Testis (tissue), 2 donors: ENCODE measurements at regions not wholly inside any gene's neighbourhood (a gene's known extent, or its start where the extent isn't known, plus 50 kb on each side); places are given as distances from the start of the nearest gene placed in this dataset.

ENCODE experiments used
- DNase-seq: peaks from one replicate; pipeline ENCODE4 v3.0.0-alpha.2; 2019
- H3K27ac ChIP-seq, 2 donors: fragments of 200-600 bp; sonication (generic); one replicate each; pipeline ENCODE4 v1.5.1; 2019
- H3K27me3 ChIP-seq: fragments of 200-600 bp; sonication (generic); one replicate; pipeline ENCODE4 v1.5.1; 2019
- H3K36me3 ChIP-seq: fragments of 200-600 bp; sonication (generic); one replicate; pipeline ENCODE4 v1.5.1; 2017; ENCODE audit warnings: low read depth; ENCODE audit errors: missing control alignments
- H3K4me1 ChIP-seq: fragments of 200-600 bp; sonication (generic); one replicate; pipeline ENCODE4 v1.5.1; 2019
- H3K4me3 ChIP-seq, 2 donors: fragments of 200-600 bp; sonication (generic); one replicate each; pipeline ENCODE4 v1.5.1; 2017 to 2019
- H3K9me3 ChIP-seq: fragments of 200-600 bp; sonication (generic); one replicate; pipeline ENCODE4 v1.5.1; 2017
- POLR2A ChIP-seq: fragments of 450-650 bp; IDR thresholded peaks from one replicate; pipeline ENCODE4 v1.6.1; 2017; ENCODE audit warnings: antibody characterized with exemption, mild to moderate bottlenecking, moderate library complexity
- WGBS, 2 donors: methylation state at CpG; one replicate each; pipeline ENCODE4 v1.1.5; 2018; 5-methylcytosine and 5-hydroxymethylcytosine counted together
- intact Hi-C: fragments of 100-400 bp; cut with DNase I; formaldehyde crosslinking; loops from one replicate; pipeline ENCODE4 v1.15.1; 2023; ENCODE audit warnings: low total_unique reads
- TF ChIP-seq, protein P1 (sequence below), 3 experiments: fragments of 450-650 bp in 2 of 3; fragments of 200-600 bp in 1 of 3; sonication (generic) in 1 of 3; IDR thresholded peaks; one replicate each; pipeline ENCODE4 v1.5.1; 2016 to 2019; ENCODE audit warnings: antibody characterized with exemption in 3 of 3, mild to moderate bottlenecking in 2 of 3, moderate library complexity in 1 of 3

DNA sequence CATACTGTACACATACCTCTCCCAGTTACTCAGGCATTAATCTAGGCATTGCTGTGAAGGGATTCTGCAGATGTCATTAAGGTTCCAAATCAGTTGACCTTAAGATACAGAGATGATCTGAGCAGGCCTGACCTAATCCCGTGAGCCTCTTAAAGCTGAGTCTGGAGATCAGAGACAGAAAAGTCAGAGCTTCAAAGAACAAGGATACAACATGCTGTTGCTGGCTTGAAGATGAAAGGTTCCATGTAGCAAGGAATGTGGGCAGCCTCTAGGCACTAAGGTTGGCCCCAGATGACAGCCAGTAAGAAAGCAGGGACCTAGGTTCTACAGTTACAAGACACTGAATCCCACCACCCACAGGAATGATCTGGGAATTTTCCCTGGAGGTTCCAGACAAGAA is 81.1 kb downstream of the MAP1LC3B2 start:
- DNase-seq = no peak
- intact Hi-C loops = no loop called here
- Histone ChIP-seq H3K36me3 (no peaks in the 10 kb centered on the region), H3K27ac (no peak overlapping the region), H3K4me3 (no peak overlapping the region), H3K27me3 (no peaks in the 10 kb centered on the region), H3K4me1 (peaks cover 2% of the 10 kb centered on the region), H3K9me3 (no peaks in the 10 kb centered on the region)
- TF ChIP-seq, protein P1, sequence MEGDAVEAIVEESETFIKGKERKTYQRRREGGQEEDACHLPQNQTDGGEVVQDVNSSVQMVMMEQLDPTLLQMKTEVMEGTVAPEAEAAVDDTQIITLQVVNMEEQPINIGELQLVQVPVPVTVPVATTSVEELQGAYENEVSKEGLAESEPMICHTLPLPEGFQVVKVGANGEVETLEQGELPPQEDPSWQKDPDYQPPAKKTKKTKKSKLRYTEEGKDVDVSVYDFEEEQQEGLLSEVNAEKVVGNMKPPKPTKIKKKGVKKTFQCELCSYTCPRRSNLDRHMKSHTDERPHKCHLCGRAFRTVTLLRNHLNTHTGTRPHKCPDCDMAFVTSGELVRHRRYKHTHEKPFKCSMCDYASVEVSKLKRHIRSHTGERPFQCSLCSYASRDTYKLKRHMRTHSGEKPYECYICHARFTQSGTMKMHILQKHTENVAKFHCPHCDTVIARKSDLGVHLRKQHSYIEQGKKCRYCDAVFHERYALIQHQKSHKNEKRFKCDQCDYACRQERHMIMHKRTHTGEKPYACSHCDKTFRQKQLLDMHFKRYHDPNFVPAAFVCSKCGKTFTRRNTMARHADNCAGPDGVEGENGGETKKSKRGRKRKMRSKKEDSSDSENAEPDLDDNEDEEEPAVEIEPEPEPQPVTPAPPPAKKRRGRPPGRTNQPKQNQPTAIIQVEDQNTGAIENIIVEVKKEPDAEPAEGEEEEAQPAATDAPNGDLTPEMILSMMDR (IDR thresholded peaks at IDR 0.05) = no peak
- TF ChIP-seq POLR2A = no peak
- 74 to 80% methylated on average over 1 of the region's 1 CpG for WGBS, 2 donors

DNA sequence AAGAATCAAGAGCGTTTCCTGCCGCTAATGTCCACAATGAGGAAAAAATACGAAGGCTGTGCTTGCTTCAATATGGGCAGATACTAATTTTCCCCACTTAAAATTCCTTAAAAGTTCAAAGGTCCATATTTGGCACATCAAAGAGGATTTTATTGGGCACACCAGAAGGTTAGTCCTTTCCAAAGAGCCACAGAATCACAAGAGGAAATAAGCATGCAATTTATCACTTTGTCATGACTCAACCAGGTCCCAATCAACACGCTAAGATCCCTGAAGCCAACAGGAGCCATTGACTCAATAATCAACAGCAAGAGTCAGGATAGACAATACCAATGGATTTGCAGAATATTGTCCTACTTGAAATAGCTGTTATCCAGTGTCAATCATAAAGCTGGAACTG is 80.6 kb downstream of the MAP1LC3B2 start:
- WGBS, 2 donors = 79 to 82% methylated on average over 4 of the region's 4 CpGs
- Histone ChIP-seq H3K9me3 (no peaks in the 10 kb centered on the region), H3K4me3 (no peak overlapping the region), H3K27ac (no peak overlapping the region), H3K36me3 (no peaks in the 10 kb centered on the region), H3K4me1 (peaks cover 2% of the 10 kb centered on the region), H3K27me3 (no peaks in the 10 kb centered on the region)
- no peak for TF ChIP-seq POLR2A
- TF ChIP-seq, protein P1 (IDR thresholded peaks at IDR 0.05) = no peak
- intact Hi-C loops = no loop called here
- no peak for DNase-seq

DNA sequence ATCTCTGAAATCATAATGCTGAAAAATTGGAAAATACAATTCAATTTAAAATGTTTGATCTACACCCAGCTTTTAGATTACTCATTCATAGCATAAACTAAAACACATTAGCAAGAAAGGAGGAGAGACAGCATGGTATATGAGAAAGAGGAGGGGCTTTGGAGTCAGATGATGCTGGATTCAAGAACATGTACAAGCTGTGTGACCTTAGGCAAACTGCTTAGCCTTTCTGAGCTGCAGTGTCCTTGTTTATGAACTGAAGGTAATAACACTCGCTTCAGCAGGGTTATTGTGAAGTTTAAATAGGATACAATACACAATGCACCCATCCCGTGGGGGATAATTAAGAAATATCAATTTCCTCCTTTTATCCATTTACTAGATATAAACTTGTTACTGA is 79.2 kb downstream of the MAP1LC3B2 start:
- H3K36me3 ChIP-seq = no peaks in the 10 kb centered on the region
- no peaks in the 10 kb centered on the region for H3K9me3 ChIP-seq
- WGBS, 2 donors = 81% methylated on average over 2 of the region's 2 CpGs
- no peaks in the 10 kb centered on the region for H3K27me3 ChIP-seq
- H3K4me3 ChIP-seq = no peak overlapping the region
- H3K4me1 ChIP-seq = peaks cover 2% of the 10 kb centered on the region
- no peak for TF ChIP-seq POLR2A
- TF ChIP-seq, protein P1 (IDR thresholded peaks at IDR 0.05) = no peak
- intact Hi-C loops = no loop called here
- DNase-seq = no peak
- H3K27ac ChIP-seq = no peak overlapping the region

DNA sequence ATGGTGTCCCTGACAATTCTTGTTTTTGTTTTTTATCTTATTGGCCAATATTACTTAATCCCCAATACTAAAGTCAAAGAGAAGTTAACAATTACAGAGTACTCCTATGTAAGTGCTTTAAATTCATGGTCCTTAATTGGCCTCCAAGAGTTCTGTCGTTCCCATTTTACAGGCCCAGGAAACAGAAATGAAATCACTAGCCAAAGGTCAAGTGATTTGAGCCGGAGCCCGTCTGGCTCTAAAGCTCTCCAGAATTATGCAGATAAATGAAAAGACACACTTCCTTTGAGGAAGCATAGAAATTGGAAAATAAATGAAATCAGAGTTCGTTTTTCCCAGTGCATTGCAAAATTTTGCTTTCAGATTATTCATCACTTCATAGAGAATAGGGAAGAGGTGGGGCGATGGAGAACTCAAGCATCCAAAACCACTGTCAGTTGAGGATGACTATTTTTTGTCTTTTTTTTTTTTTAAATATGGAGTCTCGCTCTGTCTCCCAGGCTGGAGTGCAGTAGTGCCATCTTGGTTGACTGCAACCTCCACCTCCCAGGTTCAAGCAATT is 78.5 kb downstream of the MAP1LC3B2 start:
- Histone ChIP-seq H3K9me3 (no peaks in the 10 kb centered on the region), H3K4me1 (peaks cover 2% of the 10 kb centered on the region), H3K27me3 (no peaks in the 10 kb centered on the region), H3K4me3 (no peak overlapping the region), H3K36me3 (no peaks in the 10 kb centered on the region), H3K27ac (no peak overlapping the region)
- no peak for DNase-seq
- WGBS, 2 donors = 66 to 71% methylated on average over 6 of the region's 6 CpGs
- intact Hi-C loops = no loop called here
- TF ChIP-seq, protein P1 (IDR thresholded peaks at IDR 0.05) = no peak
- no peak for TF ChIP-seq POLR2A
